ENCODE measurements at regions not wholly inside any gene's neighbourhood (a gene's known extent, or its start where the extent isn't known, plus 50 kb on each side); places are given as distances from the start of the nearest gene placed in this dataset.

DNA sequence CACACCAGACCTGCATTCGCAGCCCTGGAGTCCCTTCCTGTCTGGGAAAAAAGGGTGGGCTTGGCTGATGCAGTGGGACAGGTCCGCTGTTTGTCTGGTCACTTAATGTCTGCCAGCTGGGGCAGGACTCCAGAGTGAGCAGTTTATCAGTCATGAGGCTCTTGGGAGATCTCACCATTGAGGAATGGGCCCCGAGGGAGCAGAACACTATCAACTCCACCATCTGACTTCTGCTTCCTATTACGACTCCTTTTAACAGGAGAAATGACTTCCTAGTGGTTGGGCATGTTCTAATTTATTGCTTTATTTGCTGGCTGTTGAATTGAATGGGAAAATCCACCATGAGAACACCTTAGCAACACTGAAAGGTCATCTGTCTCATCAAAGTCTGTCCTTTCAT is 182.5 kb upstream of the RASSF8 start:
- H3K27me3 ChIP-seq: no peaks in the 10 kb centered on the region
- H3K36me3 ChIP-seq: no peaks in the 10 kb centered on the region
- H3K4me3 ChIP-seq: no peak overlapping the region
- H3K4me1 ChIP-seq: no peaks in the 10 kb centered on the region
- no peak overlapping the region for H3K27ac ChIP-seq
- H3K9me3 ChIP-seq: no peaks in the 10 kb centered on the region
- TF ChIP-seq POLR2A (IDR thresholded peaks at IDR 0.05) (no peak), EP300 (IDR thresholded peaks at IDR 0.05) (no peak), POLR2AphosphoS5 (IDR thresholded peaks at IDR 0.05) (no peak)
- TF ChIP-seq, protein P1, sequence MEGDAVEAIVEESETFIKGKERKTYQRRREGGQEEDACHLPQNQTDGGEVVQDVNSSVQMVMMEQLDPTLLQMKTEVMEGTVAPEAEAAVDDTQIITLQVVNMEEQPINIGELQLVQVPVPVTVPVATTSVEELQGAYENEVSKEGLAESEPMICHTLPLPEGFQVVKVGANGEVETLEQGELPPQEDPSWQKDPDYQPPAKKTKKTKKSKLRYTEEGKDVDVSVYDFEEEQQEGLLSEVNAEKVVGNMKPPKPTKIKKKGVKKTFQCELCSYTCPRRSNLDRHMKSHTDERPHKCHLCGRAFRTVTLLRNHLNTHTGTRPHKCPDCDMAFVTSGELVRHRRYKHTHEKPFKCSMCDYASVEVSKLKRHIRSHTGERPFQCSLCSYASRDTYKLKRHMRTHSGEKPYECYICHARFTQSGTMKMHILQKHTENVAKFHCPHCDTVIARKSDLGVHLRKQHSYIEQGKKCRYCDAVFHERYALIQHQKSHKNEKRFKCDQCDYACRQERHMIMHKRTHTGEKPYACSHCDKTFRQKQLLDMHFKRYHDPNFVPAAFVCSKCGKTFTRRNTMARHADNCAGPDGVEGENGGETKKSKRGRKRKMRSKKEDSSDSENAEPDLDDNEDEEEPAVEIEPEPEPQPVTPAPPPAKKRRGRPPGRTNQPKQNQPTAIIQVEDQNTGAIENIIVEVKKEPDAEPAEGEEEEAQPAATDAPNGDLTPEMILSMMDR (IDR thresholded peaks at IDR 0.05): no peak
- no peak for ATAC-seq
- WGBS, 2 donors (ENCODE audit: low coverage in 1 of 2): 63 to 74% methylated on average over 4 of the region's 4 CpGs

DNA sequence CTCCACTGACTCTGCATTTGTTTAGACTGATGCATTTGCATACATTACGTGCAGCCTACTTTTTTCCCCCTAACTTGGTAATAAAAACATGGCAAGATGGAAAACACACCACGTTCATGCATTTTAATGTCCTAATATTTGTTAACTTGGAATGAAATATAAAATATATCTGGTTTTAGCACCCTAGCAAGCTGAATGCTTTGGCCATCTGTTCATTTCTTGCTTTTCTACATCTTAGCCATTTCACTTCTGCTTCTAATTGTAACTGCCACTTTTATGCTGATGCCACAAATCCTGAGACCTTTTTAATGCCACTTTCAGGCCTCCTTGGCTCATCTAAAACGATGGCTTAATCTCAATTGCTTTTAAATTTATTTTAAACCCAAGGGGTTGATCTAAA is 177.7 kb upstream of the RASSF8 start:
- Histone ChIP-seq H3K27ac (no peak overlapping the region), H3K9me3 (no peaks in the 10 kb centered on the region), H3K4me1 (no peaks in the 10 kb centered on the region), H3K4me3 (no peak overlapping the region), H3K36me3 (no peaks in the 10 kb centered on the region), H3K27me3 (no peaks in the 10 kb centered on the region)
- ATAC-seq: no peak
- TF ChIP-seq EP300 (IDR thresholded peaks at IDR 0.05): no peak
- TF ChIP-seq, protein P1 (IDR thresholded peaks at IDR 0.05): no peak
- no peak for TF ChIP-seq POLR2A (IDR thresholded peaks at IDR 0.05)
- TF ChIP-seq POLR2AphosphoS5 (IDR thresholded peaks at IDR 0.05): no peak
- 61 to 73% methylated on average over 2 to 3 of the region's 3 CpGs for WGBS, 2 donors (ENCODE audit: low coverage in 1 of 2)

DNA sequence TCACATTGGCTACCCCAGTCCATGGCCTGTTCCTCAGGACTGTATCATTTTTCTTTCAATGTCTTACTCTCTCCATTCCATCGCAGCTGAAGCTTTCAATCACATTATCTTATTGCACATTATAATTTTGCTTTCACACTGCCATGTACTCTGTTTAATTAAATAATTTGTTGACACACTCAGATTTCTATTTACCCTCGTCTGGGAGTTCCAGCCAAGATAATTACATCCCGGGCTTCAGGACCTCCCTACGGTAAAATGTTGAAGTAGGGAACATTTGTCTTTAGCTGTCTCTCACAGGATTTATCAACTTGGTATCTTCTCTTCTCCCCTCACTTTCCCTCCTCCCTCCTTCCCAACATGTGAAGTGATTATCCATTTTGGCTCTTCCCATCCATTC is 177.2 kb upstream of the RASSF8 start:
- Histone ChIP-seq H3K4me1 (no peaks in the 10 kb centered on the region), H3K4me3 (no peak overlapping the region), H3K27ac (no peak overlapping the region), H3K36me3 (no peaks in the 10 kb centered on the region), H3K9me3 (no peaks in the 10 kb centered on the region), H3K27me3 (no peaks in the 10 kb centered on the region)
- ATAC-seq: no peak
- TF ChIP-seq POLR2AphosphoS5 (IDR thresholded peaks at IDR 0.05) (no peak), EP300 (IDR thresholded peaks at IDR 0.05) (no peak), POLR2A (IDR thresholded peaks at IDR 0.05) (no peak)
- TF ChIP-seq, protein P1 (IDR thresholded peaks at IDR 0.05): no peak
- WGBS, 2 donors (ENCODE audit: low coverage in 1 of 2): 74 to 78% methylated on average over 3 to 4 of the region's 4 CpGs

- ATAC-seq: no peak
- no peaks in the 10 kb centered on the region for H3K4me1 ChIP-seq
- no peaks in the 10 kb centered on the region for H3K9me3 ChIP-seq
- H3K27me3 ChIP-seq: no peaks in the 10 kb centered on the region
- H3K36me3 ChIP-seq: no peaks in the 10 kb centered on the region
- WGBS, 2 donors (ENCODE audit: low coverage in 1 of 2): 89 to 92% methylated on average over 5 of the region's 5 CpGs
- no peak for TF ChIP-seq POLR2A (IDR thresholded peaks at IDR 0.05)
- TF ChIP-seq POLR2AphosphoS5 (IDR thresholded peaks at IDR 0.05): no peak
- TF ChIP-seq, protein P1 (IDR thresholded peaks at IDR 0.05): no peak
- TF ChIP-seq EP300 (IDR thresholded peaks at IDR 0.05): no peak
- no peak overlapping the region for H3K27ac ChIP-seq
- H3K4me3 ChIP-seq: no peak overlapping the region
These were observed 174.9 kb upstream of the RASSF8 start for GRCh38 chr12:25783566-25783965.

- Histone ChIP-seq H3K9me3 (no peaks in the 10 kb centered on the region), H3K36me3 (no peaks in the 10 kb centered on the region), H3K4me3 (no peak overlapping the region), H3K27me3 (no peaks in the 10 kb centered on the region), H3K27ac (no peak overlapping the region), H3K4me1 (peaks cover 0 to 8% (median 0%) of the 10 kb centered on the region in 3 donors)
- WGBS, 2 donors (ENCODE audit: low coverage in 1 of 2): 91% methylated on average over 5 of the region's 7 CpGs; no CpG with 5 or more reads in 1 of the 2 donors
- ATAC-seq: no peak
- TF ChIP-seq POLR2AphosphoS5 (IDR thresholded peaks at IDR 0.05) (no peak), EP300 (IDR thresholded peaks at IDR 0.05) (no peak), POLR2A (IDR thresholded peaks at IDR 0.05) (no peak)
- TF ChIP-seq, protein P1 (IDR thresholded peaks at IDR 0.05): no peak
These were observed 173.8 kb upstream of the RASSF8 start for GRCh38 chr12:25784669-25785068.

All from gastroesophageal sphincter (tissue), 4 donors.